Activated T-helper 9 cell treated with anti-CD3 and anti-CD28 coated beads, Interleukin-2, amount 50 U/mL, for 16 hours (primary cell): ENCODE measurements at regions not wholly inside any gene's neighbourhood (a gene's known extent, or its start where the extent isn't known, plus 50 kb on each side); places are given as distances from the start of the nearest gene placed in this dataset.
"Not testable (repeated sequence)": the region's sequence is repeated elsewhere in the genome, so short reads cannot be mapped to it uniquely, and the experiment has no call there.

ENCODE experiments used
- DNase-seq: peaks from one replicate; pipeline ENCODE4 v3.0.0-alpha.2; 2020; ENCODE audit warnings: low read depth

- DNase-seq = not testable (repeated sequence)
Measured at GRCh38 chrX:13186643-13187042, 133.2 kb downstream of the ATXN3L start.

GRCh38 chrX:13180807-13181206, 136.4 kb upstream of the FAM9C start:
- no peak for DNase-seq

GRCh38 chrX:13179586-13179985, 135.2 kb upstream of the FAM9C start:
- no peak for DNase-seq

GRCh38 chrX:13179100-13179499, 134.7 kb upstream of the FAM9C start:
- DNase-seq = no peak

- DNase-seq = no peak
Measured at GRCh38 chrX:13177921-13178566, 133.6 kb upstream of the FAM9C start.

- no peak for DNase-seq
Measured at GRCh38 chrX:13175056-13175455, 130.6 kb upstream of the FAM9C start.

GRCh38 chrX:13170966-13171558, 126.6 kb upstream of the FAM9C start:
- no peak for DNase-seq

GRCh38 chrX:13169684-13170083, 125.3 kb upstream of the FAM9C start:
- no peak for DNase-seq

- no peak for DNase-seq
Measured at GRCh38 chrX:13168269-13168668, 123.8 kb upstream of the FAM9C start.

GRCh38 chrX:13167481-13168231, 123.2 kb upstream of the FAM9C start:
- no peak for DNase-seq

GRCh38 chrX:13165266-13166189, 121.1 kb upstream of the FAM9C start:
- DNase-seq = no peak

- DNase-seq = no peak
Measured at GRCh38 chrX:13164611-13165010, 120.2 kb upstream of the FAM9C start.

- DNase-seq = no peak
Measured at GRCh38 chrX:13162772-13163410, 118.5 kb upstream of the FAM9C start.

GRCh38 chrX:13159886-13160285, 115.5 kb upstream of the FAM9C start:
- no peak for DNase-seq

GRCh38 chrX:13158911-13159310, 114.5 kb upstream of the FAM9C start:
- DNase-seq = no peak

- DNase-seq = not testable (repeated sequence)
Measured at GRCh38 chrX:13155550-13155949, 111.1 kb upstream of the FAM9C start.

- DNase-seq = no peak
Measured at GRCh38 chrX:13153796-13154195, 109.4 kb upstream of the FAM9C start.

GRCh38 chrX:13152518-13153185, 108.2 kb upstream of the FAM9C start:
- DNase-seq = no peak

GRCh38 chrX:13151828-13152517, 107.6 kb upstream of the FAM9C start:
- DNase-seq = no peak

- DNase-seq = no peak
Measured at GRCh38 chrX:13149702-13150350, 105.4 kb upstream of the FAM9C start.
